ENCODE measurements at regions not wholly inside any gene's neighbourhood (a gene's known extent, or its start where the extent isn't known, plus 50 kb on each side); places are given as distances from the start of the nearest gene placed in this dataset.

DNA sequence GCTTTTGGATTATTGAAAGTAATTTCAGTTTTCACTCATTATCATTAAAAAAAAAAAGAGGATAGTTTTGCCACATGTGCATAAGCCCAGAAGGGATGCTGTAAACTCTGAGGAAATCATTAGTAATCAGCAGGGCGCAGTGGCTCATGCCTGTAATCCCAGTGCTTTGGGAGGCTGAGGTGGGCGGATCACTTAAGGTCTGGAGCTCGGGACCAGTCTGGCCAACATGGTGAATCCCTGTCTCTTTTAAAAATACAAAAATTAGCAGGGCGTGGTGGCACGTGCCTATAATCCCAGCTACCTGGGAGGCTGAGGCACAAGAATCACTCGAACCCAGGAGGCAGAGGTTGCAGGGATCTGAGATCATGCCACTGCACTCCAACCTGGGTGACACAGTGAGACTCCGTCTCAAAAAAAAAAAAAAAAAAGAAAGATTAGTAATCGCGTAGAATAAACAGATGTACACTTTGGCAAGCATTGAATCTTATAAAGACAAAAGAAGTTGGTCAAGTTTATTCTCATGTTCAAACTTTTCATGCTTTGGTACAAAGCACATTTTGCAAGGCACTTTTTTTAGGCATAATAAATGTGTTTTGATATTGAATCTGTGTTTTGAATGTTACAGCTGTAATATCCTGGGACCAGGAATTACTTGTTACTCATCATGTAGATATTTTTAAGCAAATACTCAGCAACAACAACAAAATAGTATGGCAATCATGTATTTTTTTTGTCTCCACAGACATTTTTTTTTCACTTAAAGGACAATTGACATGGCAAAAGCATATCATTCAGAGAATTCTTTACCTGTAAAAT is 93.2 kb upstream of the AGTR1 start:
- no peak for DNase-seq (ENCODE audit: low read depth, low spot score)
- ChIA-PET POLR2A (no interaction called here), CTCF (no interaction called here)
- H3K4me3 ChIP-seq (ENCODE audit: low read depth, low read length), result no peak overlapping the region
- no peak for TF ChIP-seq CTCF (IDR thresholded peaks at IDR 0.05; ENCODE audit: insufficient read depth, low read length, missing control alignments)

DNA sequence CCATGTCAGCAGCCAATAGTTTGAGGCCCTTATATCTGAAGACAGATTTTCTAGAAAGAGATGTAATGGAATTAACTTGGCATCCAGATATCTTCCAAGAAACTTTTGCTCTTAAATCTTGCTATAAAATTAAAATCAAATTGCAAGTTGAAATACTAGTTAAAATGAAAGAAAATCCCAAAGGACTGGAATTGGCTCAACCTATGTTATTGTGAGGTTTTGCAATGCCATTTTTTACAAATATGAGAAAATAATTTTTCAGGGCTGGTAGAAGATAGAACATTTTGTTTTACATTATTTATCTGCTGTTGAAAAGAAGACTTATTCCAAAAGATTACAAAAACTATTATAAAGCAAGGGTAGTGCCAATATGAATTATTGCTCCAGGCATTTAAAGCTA is 92.2 kb upstream of the AGTR1 start:
- no peak for DNase-seq (ENCODE audit: low read depth, low spot score)
- TF ChIP-seq CTCF (IDR thresholded peaks at IDR 0.05; ENCODE audit: insufficient read depth, low read length, missing control alignments), result no peak
- no peak overlapping the region for H3K4me3 ChIP-seq (ENCODE audit: low read depth, low read length)
- CTCF ChIA-PET, result interaction anchor here (0.6 kb wide), 1 partner anchor 519 kb away, joined by 3 read pairs; no protein-coding TSS in a partner anchor
- POLR2A ChIA-PET, result interaction anchor here (0.5 kb wide), 1 partner anchor 131 kb away, joined by 3 read pairs; no protein-coding TSS in a partner anchor

DNA sequence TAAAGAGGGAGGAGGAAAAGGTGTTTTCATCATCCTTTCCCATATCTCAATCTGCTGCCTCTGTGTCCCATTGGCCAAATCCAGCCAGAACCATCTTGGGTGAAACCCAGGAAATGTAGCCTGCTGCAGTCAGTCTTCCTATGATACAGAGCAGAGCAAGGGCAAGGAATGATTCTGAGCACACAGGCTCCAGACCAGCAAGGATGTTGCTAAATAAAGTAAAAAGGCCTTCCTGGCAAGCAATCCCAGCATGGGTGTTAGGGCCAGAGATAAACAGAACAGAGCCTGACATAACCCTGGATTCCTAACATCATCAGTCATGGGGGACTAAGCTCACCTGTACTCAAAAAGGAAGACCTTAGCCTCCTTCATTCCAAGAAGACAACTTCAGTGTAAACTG is 90.7 kb upstream of the AGTR1 start:
- ChIA-PET CTCF (no interaction called here), POLR2A (no interaction called here)
- TF ChIP-seq CTCF (IDR thresholded peaks at IDR 0.05; ENCODE audit: insufficient read depth, low read length, missing control alignments), result no peak
- DNase-seq (ENCODE audit: low read depth, low spot score), result no peak
- H3K4me3 ChIP-seq (ENCODE audit: low read depth, low read length), result no peak overlapping the region

DNA sequence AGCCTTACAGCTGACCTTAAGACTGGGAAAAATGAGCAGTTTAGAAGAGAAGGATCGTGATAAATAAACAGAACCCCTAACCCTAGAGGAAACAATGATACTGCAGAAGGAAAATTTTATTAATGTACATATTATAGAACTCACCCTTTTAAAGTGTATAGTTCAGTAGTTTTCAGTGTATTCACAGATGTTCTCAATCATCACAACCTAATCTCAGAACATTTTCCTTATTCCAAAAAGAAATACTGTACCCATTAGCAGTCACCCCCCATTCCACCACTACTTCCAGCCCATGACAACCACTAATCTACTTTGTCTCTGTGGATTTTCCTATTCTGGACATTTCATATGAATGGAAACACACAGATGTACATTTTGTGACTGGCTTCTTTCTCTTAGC is 90.2 kb upstream of the AGTR1 start:
- DNase-seq (ENCODE audit: low read depth, low spot score), result no peak
- ChIA-PET POLR2A (no interaction called here), CTCF (no interaction called here)
- no peak overlapping the region for H3K4me3 ChIP-seq (ENCODE audit: low read depth, low read length)
- no peak for TF ChIP-seq CTCF (IDR thresholded peaks at IDR 0.05; ENCODE audit: insufficient read depth, low read length, missing control alignments)

DNA sequence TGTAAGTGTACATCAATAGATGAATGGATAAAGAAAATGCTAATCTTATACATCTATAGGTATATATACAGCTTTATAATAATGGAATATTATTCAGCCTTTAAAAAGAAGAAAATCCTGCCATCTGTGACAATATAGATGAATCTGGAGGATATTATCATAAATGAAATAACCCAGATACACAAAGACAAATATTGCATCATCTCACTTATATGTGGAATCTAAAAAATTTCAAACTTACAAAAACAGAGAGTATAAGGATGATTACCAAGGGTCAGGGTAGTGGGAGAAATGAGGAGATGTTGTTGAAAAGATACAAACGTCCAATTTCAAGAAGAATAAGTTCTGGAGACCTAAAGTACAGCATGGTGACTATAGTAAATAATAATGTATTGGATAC is 85.4 kb upstream of the AGTR1 start:
- TF ChIP-seq CTCF (IDR thresholded peaks at IDR 0.05; ENCODE audit: insufficient read depth, low read length, missing control alignments), result no peak
- CTCF ChIA-PET, result no interaction called here
- no peak overlapping the region for H3K4me3 ChIP-seq (ENCODE audit: low read depth, low read length)

GRCh38 chr3:148615382-148615781 is 82.3 kb upstream of the AGTR1 start:
- CTCF ChIA-PET, result no interaction called here

More for the DNA sequence above, 85.4 kb upstream of the AGTR1 start:
- DNase-seq (ENCODE audit: low read depth, low spot score), result no peak
- POLR2A ChIA-PET, result no interaction called here

More at GRCh38 chr3:148615382-148615781, 82.3 kb upstream of the AGTR1 start:
- no peak for TF ChIP-seq CTCF (IDR thresholded peaks at IDR 0.05; ENCODE audit: insufficient read depth, low read length, missing control alignments)
- no peak for DNase-seq (ENCODE audit: low read depth, low spot score)
- H3K4me3 ChIP-seq (ENCODE audit: low read depth, low read length), result no peak overlapping the region
- POLR2A ChIA-PET, result no interaction called here

Measured in AG04449 (cell line).